ENCODE measurements at regions not wholly inside any gene's neighbourhood (a gene's known extent, or its start where the extent isn't known, plus 50 kb on each side); places are given as distances from the start of the nearest gene placed in this dataset.

DNA sequence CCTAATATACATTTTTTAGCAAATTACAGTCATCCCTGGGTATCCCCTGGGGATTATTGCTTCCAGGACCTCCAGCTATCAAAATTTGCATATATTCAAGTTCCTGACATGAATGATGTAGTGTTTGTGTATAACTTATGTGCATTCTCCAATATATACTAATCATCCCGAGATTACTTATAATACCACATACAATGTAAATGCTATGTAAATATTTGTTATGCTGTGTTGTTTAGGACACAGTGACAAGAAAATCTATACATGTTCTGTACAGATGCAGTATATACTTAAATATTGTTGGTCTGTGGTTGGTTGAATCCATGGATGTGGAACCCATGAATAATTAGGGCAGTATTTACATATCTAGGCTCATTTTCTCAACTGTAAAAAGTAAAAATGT is 1060.3 kb downstream of the DSC3 start:
- H3K36me3 Mint-ChIP-seq (ENCODE audit: insufficient read depth in 1 of 3, low read depth in 3 of 3): no peaks in the 10 kb centered on the region
- Histone ChIP-seq H3K27ac (ENCODE audit: insufficient read length, low read depth, low read length) (no peak overlapping the region), H4K91ac (ENCODE audit: insufficient read length, low read depth, low read length) (no peak overlapping the region), H3K23ac (ENCODE audit: insufficient read length, low read depth, low read length) (no peak overlapping the region), H3K18ac (ENCODE audit: insufficient read length, low read depth, low read length) (no peak overlapping the region), H2BK20ac (ENCODE audit: low read depth, low read length, poor library complexity, severe bottlenecking) (no peak overlapping the region), H3K27me3 (ENCODE audit: insufficient read depth, low read length) (no peaks in the 10 kb centered on the region), H3K4ac (ENCODE audit: low read depth, low read length) (no peak overlapping the region), H3K79me2 (ENCODE audit: insufficient read depth, low read length) (no peaks in the 10 kb centered on the region), H2BK120ac (ENCODE audit: low read depth, low read length, poor library complexity, severe bottlenecking) (no peak overlapping the region), H3K23me2 (ENCODE audit: insufficient read length, low read depth, low read length, poor library complexity, severe bottlenecking) (no peaks in the 10 kb centered on the region), H3K79me1 (ENCODE audit: insufficient read depth, low read depth, low read length, poor library complexity, severe bottlenecking) (no peaks in the 10 kb centered on the region), H3T11ph (ENCODE audit: low read length) (no peak overlapping the region), H3K4me1 (ENCODE audit: insufficient read depth, low read length) (no peaks in the 10 kb centered on the region), H2BK12ac (ENCODE audit: insufficient read length, low read depth, low read length) (no peak overlapping the region), H2AK5ac (ENCODE audit: insufficient read length, low read length) (no peak overlapping the region), H2BK5ac (ENCODE audit: insufficient read length, low read length) (no peak overlapping the region), H4K20me1 (ENCODE audit: control insufficient read depth, insufficient read depth, insufficient read length) (no peaks in the 10 kb centered on the region), H4K8ac (replicated peaks; ENCODE audit: insufficient read length, low read depth, low read length) (no peak overlapping the region), H2BK15ac (ENCODE audit: low read depth, low read length) (no peak overlapping the region), H2AFZ (ENCODE audit: low read length) (no peak overlapping the region), H3K4me2 (ENCODE audit: insufficient read depth, insufficient read length, low read length) (no peak overlapping the region), H3K9me3 (ENCODE audit: control insufficient read depth, low read depth, low read length) (no peaks in the 10 kb centered on the region), H3K9ac (ENCODE audit: extremely low read depth, insufficient read length, low read length) (no peak overlapping the region), H3K14ac (ENCODE audit: insufficient read depth, low read length) (no peak overlapping the region), H3K56ac (ENCODE audit: insufficient read length, low read depth, low read length) (no peak overlapping the region), H4K5ac (ENCODE audit: insufficient read length, low read depth, low read length) (no peak overlapping the region)
- no peaks in the 10 kb centered on the region for H3K4me1 Mint-ChIP-seq
- peaks cover 0 to 2% of the 10 kb centered on the region in 2 experiments; a peak in 1 of 5 replicates for H3K9me3 Mint-ChIP-seq
- no peak overlapping the region for H3K4me3 Mint-ChIP-seq
- TF ChIP-seq, protein P1, sequence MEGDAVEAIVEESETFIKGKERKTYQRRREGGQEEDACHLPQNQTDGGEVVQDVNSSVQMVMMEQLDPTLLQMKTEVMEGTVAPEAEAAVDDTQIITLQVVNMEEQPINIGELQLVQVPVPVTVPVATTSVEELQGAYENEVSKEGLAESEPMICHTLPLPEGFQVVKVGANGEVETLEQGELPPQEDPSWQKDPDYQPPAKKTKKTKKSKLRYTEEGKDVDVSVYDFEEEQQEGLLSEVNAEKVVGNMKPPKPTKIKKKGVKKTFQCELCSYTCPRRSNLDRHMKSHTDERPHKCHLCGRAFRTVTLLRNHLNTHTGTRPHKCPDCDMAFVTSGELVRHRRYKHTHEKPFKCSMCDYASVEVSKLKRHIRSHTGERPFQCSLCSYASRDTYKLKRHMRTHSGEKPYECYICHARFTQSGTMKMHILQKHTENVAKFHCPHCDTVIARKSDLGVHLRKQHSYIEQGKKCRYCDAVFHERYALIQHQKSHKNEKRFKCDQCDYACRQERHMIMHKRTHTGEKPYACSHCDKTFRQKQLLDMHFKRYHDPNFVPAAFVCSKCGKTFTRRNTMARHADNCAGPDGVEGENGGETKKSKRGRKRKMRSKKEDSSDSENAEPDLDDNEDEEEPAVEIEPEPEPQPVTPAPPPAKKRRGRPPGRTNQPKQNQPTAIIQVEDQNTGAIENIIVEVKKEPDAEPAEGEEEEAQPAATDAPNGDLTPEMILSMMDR (conservative IDR thresholded peaks at IDR 0.05): no peak
- no peak overlapping the region for H3K27ac Mint-ChIP-seq
- no CpG with 5 or more reads among the region's 1 CpG for WGBS (ENCODE audit: extremely low coverage, insufficient read length, low lambda C conversion rate)
- no peak for DNase-seq
- no peaks in the 10 kb centered on the region; the same call in 1 of the 2 replicates for H3K27me3 Mint-ChIP-seq (ENCODE audit: low read depth)
